Adipocyte (in vitro differentiated cells): ENCODE measurements at regions not wholly inside any gene's neighbourhood (a gene's known extent, or its start where the extent isn't known, plus 50 kb on each side); places are given as distances from the start of the nearest gene placed in this dataset.

Source experiments
- DNase-seq: peaks from one replicate; pipeline ENCODE4 v3.0.0-alpha.2; 2015; ENCODE audit warnings: low read depth
- H3K27me3 ChIP-seq: replicated peaks from 2 replicates; pipeline ENCODE4 v1.7.0; 2013; ENCODE audit warnings: mild to moderate bottlenecking, low read length, moderate library complexity; ENCODE audit not compliant: control insufficient read depth, insufficient read depth
- H3K36me3 ChIP-seq: 2 replicates; pipeline ENCODE4 v1.7.0; 2013; ENCODE audit warnings: low read length, mild to moderate bottlenecking, moderate library complexity; ENCODE audit not compliant: control insufficient read depth, insufficient read depth, severe bottlenecking
- H3K4me1 ChIP-seq: 2 replicates; pipeline ENCODE4 v1.7.0; 2013; ENCODE audit warnings: mild to moderate bottlenecking, low read length, moderate library complexity; ENCODE audit not compliant: control insufficient read depth, insufficient read depth
- H3K4me3 ChIP-seq: 2 replicates; pipeline ENCODE4 v1.7.0; 2013; ENCODE audit warnings: mild to moderate bottlenecking, low read length, moderate library complexity
- H3K9ac ChIP-seq: 2 replicates; pipeline ENCODE4 v1.7.0; 2013; ENCODE audit warnings: mild to moderate bottlenecking, low read length, moderate library complexity
- H3K9me3 ChIP-seq: 2 replicates; pipeline ENCODE4 v1.7.0; 2013; ENCODE audit warnings: mild to moderate bottlenecking, low read length, moderate library complexity; ENCODE audit not compliant: control insufficient read depth

GRCh38 chr14:65238456-65238855 lies 136.1 kb upstream of the MAX start:
- no peaks in the 10 kb centered on the region for H3K36me3 ChIP-seq
- peak overlapping the region; percentile 32 for H3K4me3 ChIP-seq
- H3K4me1 ChIP-seq, result peaks cover 39% of the 10 kb centered on the region
- H3K27me3 ChIP-seq, result no peaks in the 10 kb centered on the region
- peak overlapping the region; percentile 61 for H3K9ac ChIP-seq
- H3K9me3 ChIP-seq, result no peaks in the 10 kb centered on the region
- peak; percentile 57 for DNase-seq

- no peaks in the 10 kb centered on the region for H3K36me3 ChIP-seq
- H3K4me1 ChIP-seq, result peaks cover 39% of the 10 kb centered on the region
- H3K9me3 ChIP-seq, result no peaks in the 10 kb centered on the region
- peak overlapping the region; percentile 34 for H3K4me3 ChIP-seq
- H3K9ac ChIP-seq, result peak overlapping the region; percentile 59
- no peak for DNase-seq
- H3K27me3 ChIP-seq, result no peaks in the 10 kb centered on the region
These were observed 137.0 kb upstream of the MAX start for GRCh38 chr14:65239143-65239937.

GRCh38 chr14:65239938-65240296 lies 137.6 kb upstream of the MAX start:
- Histone ChIP-seq H3K4me3 (peak overlapping the region; percentile 34), H3K27me3 (no peaks in the 10 kb centered on the region), H3K36me3 (no peaks in the 10 kb centered on the region), H3K9ac (peak overlapping the region; percentile 59), H3K9me3 (no peaks in the 10 kb centered on the region), H3K4me1 (peaks cover 39% of the 10 kb centered on the region)
- no peak for DNase-seq

- Histone ChIP-seq H3K9ac (no peak overlapping the region), H3K36me3 (no peaks in the 10 kb centered on the region), H3K9me3 (no peaks in the 10 kb centered on the region), H3K27me3 (no peaks in the 10 kb centered on the region), H3K4me1 (peaks cover 39% of the 10 kb centered on the region), H3K4me3 (no peak overlapping the region)
- DNase-seq, result no peak
These were observed 138.9 kb upstream of the MAX start for GRCh38 chr14:65241125-65241752.

- Histone ChIP-seq H3K9ac (no peak overlapping the region), H3K9me3 (no peaks in the 10 kb centered on the region), H3K27me3 (no peaks in the 10 kb centered on the region), H3K36me3 (no peaks in the 10 kb centered on the region), H3K4me3 (no peak overlapping the region), H3K4me1 (peaks cover 24% of the 10 kb centered on the region)
- DNase-seq, result no peak
These were observed 140.4 kb upstream of the MAX start for GRCh38 chr14:65242732-65243134.

GRCh38 chr14:65243766-65244442 lies 141.6 kb upstream of the MAX start:
- Histone ChIP-seq H3K36me3 (no peaks in the 10 kb centered on the region), H3K4me1 (peaks cover 12% of the 10 kb centered on the region), H3K4me3 (no peak overlapping the region), H3K9ac (no peak overlapping the region), H3K9me3 (no peaks in the 10 kb centered on the region), H3K27me3 (no peaks in the 10 kb centered on the region)
- no peak for DNase-seq

- Histone ChIP-seq H3K27me3 (no peaks in the 10 kb centered on the region), H3K9me3 (no peaks in the 10 kb centered on the region), H3K9ac (no peak overlapping the region), H3K4me3 (no peak overlapping the region), H3K36me3 (no peaks in the 10 kb centered on the region), H3K4me1 (peaks cover 25% of the 10 kb centered on the region)
- DNase-seq, result no peak
These were observed 147.3 kb upstream of the MAX start for GRCh38 chr14:65249471-65250161.

GRCh38 chr14:65250162-65250495 lies 147.8 kb upstream of the MAX start:
- Histone ChIP-seq H3K4me3 (no peak overlapping the region), H3K36me3 (no peaks in the 10 kb centered on the region), H3K9me3 (no peaks in the 10 kb centered on the region), H3K9ac (no peak overlapping the region), H3K27me3 (no peaks in the 10 kb centered on the region), H3K4me1 (peaks cover 28% of the 10 kb centered on the region)
- DNase-seq, result no peak

- H3K4me3 ChIP-seq, result peak overlapping the region; percentile 63
- H3K9ac ChIP-seq, result peak overlapping the region; percentile 71
- peak; percentile 89 for DNase-seq
- no peaks in the 10 kb centered on the region for H3K27me3 ChIP-seq
- H3K4me1 ChIP-seq, result peaks cover 32% of the 10 kb centered on the region
- no peaks in the 10 kb centered on the region for H3K36me3 ChIP-seq
- no peaks in the 10 kb centered on the region for H3K9me3 ChIP-seq
These were observed 148.9 kb upstream of the MAX start for GRCh38 chr14:65251213-65251612.

GRCh38 chr14:65252482-65253255 lies 150.4 kb upstream of the MAX start:
- Histone ChIP-seq H3K9me3 (no peaks in the 10 kb centered on the region), H3K36me3 (no peaks in the 10 kb centered on the region), H3K9ac (no peak overlapping the region), H3K4me3 (no peak overlapping the region), H3K4me1 (peaks cover 36% of the 10 kb centered on the region), H3K27me3 (no peaks in the 10 kb centered on the region)
- no peak for DNase-seq
